D341Med (cell line): ENCODE measurements at regions not wholly inside any gene's neighbourhood (a gene's known extent, or its start where the extent isn't known, plus 50 kb on each side); places are given as distances from the start of the nearest gene placed in this dataset.

ENCODE experiments used
- DNase-seq: peaks from one replicate; pipeline ENCODE4 v3.0.0; 2012; ENCODE audit warnings: low spot score

DNA sequence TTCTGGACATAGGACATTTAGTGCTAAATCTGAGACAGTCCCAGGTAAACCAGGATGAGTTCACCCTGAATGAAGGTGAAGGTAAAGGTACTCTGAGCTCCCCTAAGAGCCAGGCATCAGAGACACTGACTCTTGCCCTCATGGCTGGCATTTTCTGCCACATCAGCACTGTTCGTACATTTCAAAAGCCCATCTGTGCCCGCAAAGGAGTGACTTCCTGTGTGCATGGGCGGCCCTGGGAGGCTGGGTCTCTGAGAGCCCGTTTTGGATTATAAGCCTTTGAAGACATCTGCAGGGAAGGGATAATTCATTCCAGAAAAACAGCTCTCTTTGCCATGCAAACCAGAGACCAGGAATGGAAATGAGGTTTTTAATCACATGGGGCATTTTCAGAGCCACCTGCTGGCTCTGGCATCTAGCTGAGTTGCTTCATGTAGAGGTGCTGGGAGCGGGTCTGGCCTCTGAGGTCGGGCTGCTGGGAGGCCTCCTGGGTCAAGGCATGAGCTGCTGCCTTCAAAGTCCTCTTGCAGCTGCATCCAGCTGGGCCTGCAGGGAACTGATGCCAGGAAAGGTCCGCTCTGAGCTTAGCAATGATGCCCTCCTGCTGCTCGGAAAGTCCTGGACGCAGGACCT is 348.3 kb downstream of the DHX35 start:
- DNase-seq: no peak

DNA sequence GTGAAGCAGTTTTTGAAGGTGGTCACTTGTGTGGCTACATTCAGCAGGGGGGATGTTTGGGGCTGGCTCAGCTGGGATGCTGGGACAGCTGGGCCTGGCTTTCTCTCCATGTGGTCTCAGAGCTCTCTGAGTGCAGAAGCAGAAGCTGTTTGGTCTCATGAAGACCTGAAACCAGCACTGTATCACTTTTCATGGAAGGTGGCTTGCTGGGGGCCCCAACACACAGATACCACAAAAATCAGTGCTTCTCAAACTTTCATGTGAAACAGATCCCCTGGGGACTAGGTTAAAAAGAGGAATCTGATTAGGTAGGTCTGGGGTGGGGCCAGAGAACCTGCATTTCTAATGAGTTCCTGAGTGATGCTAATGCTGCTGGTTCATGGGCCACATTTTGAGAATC is 347.3 kb downstream of the DHX35 start:
- DNase-seq: no peak

DNA sequence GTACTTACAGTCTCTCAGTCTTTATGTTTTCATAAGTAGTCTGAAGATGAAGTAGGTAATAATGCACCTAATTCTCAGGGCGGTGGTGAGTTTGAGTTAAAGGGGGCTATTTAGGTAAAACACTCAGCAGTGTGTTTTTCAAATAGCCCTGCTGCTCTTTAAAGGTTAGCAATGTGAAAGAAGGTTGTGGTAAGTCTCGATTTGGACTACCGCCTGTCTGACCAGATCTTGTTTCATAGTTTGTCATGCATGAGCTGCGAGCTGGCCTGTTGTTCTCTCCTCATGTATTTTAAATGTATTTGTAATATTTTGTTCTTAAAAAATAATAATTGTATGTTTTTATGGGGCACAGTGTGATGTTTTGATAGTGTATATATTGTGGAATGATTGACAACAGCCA is 340.2 kb downstream of the DHX35 start:
- DNase-seq: no peak

DNA sequence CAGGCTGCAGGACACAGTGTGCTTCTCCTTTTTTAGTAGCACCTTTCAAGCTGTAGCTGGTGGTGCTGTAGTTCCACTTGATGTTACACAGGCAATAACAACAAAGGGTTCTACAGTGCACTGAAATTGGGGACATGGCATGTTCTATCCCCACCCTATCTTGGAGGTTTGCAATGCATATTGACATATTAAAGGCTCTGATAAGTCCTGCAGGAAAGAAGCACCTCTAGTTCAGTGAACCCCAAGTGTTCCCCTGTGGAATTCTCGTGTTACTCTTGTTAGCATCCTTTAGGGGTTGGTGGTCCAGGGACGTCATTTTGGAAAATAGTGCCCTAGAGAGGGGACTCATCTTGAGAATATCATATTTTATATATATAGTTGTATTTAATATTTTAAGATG is 337.6 kb downstream of the DHX35 start:
- DNase-seq: no peak

DNA sequence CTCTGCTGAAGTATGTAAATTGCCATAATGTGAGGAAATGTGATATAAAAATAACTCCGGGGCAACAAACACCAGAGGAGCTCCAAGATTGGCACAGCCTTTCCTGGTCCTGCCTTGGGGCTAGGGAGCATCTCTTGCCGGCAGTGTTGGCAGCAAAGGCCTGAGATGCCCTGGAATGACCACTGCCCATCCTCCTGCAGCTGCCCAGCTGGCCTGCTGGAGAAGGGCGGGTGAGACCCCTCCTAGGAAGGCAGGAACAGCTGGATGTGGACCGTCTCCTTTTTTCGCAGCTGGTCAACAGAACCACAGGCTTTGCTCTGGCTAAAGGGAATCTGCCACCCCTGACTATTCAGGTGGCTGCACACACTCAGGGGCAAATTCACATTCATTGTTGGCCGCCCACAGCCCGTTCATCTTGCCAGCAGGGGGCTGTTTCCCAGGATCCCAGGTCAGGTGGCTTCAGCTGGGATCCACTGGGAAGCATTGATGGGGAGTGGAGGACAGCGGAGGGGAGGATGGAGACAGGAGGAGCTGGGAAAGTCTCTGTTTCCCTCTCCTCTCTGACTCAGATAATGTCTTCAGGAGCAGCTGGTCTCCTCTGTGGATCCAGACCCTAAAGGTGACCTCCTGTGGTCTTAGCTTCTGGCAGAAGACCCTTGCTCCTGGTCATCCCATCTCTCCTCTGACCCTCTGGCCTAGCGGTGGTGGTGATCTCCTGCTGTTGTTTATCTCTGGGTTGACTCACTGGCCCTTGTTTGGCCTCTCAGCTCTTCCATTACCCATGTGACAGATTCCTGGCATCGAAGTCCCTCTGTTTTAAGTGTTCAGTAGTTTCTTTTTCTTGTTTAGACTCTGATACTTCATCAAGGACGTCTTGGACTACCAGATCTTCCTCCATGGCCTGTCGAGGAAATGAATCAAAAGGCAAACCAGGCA is 336.7 kb downstream of the DHX35 start:
- DNase-seq: no peak

DNA sequence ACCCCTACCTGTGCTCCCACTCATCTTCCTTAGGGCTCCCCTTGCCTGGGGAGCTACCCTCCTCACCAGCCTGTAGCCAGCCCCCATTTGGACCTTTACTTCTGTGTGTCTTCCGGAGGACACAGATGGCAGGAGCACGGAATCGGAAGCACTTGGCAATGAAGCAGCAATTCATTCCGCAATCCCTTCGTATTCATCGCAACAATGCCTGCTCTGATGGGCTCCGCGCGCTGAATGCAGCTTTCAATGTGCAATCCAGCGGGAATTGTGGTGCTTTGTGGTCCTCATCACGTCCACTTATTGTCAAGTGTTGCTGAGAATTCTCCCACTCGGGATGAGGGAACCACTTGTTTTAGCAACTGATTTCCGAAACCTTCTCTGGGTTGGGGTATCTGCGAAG is 336.0 kb downstream of the DHX35 start:
- DNase-seq: no peak

DNA sequence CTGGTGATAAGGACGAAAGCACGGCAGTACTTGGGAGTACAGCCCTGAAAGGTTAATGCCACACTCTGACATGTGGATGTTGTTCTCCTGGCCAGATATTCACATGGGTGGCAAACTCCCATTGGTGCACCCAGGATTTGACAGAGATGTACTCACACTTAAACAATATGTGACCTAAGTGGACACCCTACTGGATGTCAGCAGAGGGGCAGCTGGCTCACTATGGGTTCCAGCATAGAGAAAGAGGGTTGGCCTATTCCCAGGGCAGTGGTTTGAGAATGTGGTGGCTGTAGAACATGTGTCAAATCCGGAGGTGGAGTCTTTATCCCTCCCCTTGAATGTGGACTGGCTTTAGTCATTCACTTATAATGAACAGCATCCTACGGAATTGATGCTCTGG is 333.2 kb downstream of the DHX35 start:
- DNase-seq: no peak

DNA sequence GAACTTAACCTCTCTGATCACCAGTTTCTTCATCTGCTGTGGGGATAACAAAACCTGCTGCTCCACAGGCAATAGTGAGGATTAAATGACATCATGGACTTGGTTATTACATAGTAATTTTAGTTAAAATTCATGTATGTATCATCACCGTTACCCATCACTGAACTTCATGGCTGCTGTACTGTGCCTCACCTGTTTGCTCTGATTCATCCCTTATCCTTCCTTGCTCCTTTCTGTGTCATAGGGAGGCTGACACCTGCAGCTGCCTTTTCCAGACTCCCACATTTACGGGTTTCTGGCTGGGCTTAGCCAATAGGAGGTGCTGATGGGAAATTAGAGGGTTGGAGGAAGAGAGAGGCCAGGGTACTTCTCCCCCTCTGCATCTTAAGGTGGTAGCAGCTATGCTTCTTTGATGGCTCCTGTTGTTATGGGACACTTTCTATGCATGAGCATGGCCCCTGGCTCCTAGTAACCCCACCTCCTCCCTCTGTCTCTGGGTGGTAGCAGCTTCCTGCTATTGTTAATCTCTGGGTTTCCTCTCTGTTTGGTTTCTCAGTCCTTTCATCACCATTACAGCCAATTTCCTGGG is 332.1 kb downstream of the DHX35 start:
- DNase-seq: no peak

DNA sequence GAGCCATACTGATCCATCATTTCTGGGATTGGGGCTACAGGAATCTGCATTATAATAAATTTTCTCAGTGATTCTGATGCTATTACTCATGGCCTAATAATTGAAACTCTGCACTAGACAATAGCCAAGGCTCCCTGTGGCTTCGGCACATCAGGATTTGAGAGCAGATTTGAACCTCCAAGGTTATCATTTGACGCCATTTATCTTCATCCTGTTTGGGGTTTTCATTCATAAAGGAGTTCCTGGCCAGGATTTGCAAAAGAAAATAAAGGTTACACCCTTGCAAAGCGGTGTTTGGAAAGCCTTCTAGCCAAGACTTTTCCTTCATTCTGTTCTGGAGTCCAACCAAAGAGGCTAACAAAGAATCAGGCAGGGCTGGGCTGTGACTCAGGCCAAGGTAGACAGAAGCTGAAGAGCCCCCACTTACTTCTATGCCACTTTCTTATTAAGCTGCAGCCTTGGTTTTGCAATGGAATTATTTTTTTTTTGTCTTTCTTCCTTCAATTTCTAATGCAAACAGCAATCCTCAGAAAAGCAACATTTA is 330.1 kb downstream of the DHX35 start:
- no peak for DNase-seq

DNA sequence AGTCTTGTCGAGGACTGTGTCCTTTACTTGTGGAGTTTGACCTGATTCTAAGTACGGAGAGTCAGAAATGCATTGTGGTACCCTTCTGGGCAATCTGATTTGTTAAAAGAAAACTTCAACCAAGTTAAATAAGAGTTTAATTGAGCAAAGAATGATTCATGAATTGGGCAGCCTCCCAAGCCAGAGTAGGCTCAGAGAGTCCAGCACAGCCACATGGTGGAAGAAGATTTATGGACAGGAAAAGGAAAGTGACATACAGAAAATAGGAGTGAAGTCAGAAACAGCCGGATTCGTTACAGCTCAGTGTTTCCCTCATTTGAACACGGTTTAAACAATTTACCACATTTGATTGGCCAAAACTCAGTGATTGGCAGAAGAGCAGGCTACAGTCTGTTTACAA is 329.2 kb downstream of the DHX35 start:
- DNase-seq: no peak

DNA sequence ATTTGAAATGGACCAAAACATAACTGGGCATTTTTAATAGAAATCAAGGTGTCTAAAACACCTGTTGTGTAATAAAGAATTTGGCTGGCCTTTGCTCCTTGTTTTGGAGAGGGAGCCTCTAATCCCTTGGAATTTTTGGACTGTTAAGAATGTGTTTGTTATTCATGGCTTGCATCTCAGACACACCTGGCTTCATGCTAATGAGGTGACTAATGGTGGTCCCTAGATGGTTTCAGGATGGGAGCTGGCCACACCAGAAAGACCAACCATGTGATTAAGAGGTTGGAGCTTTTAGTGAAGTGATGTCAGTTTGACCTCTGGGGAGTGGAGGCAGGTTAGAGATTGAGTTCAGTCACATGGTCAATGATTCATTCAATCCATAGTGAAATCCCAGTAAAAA is 328.4 kb downstream of the DHX35 start:
- DNase-seq: no peak

DNA sequence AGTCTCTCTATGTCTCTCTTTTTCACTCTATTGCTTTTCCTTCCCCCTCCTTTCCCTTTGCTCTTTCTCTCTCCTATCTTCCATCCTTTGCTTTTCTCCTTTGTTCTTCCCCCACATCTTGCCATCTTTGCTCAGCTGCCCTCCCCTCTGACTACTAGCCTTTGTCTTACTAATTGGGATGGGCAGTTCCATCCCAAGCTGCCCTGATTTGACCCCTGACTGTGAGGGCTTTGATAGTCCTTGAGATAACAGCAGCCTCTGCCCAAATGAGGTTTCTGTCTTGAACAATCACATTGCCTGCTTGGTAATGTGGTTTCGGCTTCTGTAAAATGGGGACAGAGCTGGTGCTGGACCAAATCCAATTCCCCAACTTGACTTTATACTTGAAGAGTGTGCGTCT is 327.7 kb downstream of the DHX35 start:
- DNase-seq: no peak

DNA sequence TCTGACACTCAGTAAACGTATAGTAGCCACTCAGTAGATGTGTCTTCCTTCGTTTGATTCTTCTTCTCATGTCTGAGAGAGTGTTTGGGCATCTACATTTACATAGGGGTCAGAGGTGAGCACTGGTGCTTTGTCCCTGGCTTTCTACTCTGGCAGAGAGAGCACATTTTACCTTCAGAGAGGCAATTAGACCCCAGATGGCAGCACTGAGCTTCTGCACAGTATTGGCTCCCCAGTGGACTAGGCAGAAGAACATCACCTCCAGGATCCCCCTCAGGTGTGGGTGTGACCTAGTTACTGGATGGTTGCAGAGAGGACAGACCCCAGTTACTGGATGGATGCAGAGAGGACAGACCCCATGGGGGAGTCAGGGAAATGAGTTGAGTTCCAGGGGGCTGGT is 327.2 kb downstream of the DHX35 start:
- no peak for DNase-seq

DNA sequence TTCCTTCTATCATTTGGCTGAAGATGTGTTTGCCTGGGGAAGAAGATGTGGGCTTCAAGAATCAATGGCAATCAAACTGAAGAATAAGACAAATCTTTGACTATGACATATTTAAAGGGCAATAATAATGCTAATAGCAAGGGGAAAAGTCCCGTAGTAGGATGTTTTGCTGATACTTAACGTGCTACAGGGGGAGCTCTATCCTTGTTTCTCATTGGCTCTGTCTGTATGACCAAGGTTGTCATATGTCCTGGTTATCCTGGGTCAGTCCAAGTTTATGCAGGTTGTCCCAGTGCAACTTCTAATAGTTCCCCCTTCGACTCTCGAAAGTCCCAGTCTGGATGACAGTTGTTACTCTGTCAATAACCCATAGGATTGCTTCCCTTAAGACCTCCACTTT is 321.3 kb downstream of the DHX35 start:
- no peak for DNase-seq

DNA sequence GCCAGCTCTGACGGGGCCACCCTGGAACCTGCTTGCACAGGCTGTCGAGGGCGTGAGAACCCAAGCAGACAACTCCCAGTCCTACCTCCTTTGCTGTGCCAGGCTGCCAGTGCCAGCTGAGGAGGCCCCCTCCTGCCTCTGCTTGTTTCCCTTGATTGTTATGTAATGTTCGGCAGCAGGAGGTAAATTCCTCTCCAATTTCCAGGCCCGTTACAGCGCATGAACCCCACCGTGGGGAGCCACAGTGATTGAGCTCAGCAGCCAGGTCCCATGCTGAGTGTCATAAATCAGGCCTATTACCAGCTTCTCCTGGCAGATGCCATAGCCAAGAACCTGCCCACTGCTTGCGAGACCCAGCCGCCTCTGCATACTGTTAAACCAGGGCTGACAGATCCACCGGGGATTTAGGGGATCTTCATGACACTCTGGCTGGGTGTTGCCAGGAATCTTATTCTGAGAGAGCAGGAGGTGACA is 320.5 kb downstream of the DHX35 start:
- DNase-seq: no peak

DNA sequence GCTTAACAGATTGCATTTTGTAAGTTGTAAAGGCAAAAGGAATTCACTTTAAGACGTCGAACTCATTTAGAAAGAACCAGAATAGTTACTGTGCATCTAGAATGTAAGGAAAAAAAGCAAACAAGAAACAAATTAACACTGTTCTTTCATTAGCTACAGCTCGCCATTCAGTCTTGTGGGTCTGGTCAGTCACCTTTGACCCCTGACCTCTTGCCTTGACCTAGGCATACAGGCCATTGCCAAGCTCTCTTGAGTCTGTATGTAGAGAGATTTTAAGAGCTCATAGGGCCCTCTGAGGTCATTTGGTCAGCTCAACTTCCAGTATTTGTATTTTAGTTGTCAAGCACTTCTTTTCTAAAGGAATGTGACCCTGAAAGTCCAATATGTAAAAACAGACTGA is 318.7 kb downstream of the DHX35 start:
- no peak for DNase-seq

DNA sequence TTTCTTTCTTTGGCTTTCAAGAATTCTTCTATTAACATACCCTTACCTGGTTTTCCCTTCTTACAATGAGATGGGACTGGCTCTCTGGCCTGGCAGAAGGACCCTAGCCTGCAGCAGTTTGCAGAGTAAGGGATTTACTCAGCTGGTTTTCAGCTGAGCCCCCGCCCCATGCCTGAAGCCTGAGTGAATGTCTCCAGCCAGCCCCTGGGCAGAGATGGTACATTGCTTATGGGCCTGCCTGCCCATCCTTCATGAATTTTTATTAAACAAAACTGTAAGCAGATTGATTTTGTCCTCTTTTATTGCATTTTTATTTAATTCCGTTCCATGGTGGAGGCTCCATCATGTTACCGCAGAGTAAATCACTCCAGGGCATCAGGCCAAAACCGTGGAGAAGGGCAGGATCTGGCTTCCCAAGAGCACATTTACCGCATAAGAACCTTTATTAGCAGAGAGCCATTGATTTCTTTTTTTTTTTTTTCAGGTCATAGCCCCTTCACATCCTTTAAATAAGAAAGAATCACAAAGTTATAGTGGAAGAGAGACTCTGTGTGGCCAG is 316.2 kb downstream of the DHX35 start:
- no peak for DNase-seq

DNA sequence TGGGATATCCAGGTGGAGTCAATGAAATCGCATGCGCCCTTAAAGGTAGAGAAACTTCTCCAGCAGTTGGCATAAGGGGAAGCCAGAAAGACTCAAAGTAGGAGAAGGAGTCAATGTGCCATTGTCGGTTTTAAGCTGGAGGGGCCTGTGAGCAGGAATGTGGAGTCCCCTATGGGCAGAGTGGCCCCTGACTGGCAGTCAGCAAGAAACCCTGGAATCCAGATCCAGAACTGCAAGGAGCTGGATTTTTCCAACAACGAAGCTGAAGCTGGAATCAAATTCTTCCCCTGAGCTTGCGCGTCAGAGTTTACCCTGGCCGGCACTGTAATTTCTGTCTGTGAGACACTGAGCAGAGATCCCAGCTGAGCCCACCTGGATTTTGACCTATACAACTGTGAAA is 315.0 kb downstream of the DHX35 start:
- no peak for DNase-seq

DNA sequence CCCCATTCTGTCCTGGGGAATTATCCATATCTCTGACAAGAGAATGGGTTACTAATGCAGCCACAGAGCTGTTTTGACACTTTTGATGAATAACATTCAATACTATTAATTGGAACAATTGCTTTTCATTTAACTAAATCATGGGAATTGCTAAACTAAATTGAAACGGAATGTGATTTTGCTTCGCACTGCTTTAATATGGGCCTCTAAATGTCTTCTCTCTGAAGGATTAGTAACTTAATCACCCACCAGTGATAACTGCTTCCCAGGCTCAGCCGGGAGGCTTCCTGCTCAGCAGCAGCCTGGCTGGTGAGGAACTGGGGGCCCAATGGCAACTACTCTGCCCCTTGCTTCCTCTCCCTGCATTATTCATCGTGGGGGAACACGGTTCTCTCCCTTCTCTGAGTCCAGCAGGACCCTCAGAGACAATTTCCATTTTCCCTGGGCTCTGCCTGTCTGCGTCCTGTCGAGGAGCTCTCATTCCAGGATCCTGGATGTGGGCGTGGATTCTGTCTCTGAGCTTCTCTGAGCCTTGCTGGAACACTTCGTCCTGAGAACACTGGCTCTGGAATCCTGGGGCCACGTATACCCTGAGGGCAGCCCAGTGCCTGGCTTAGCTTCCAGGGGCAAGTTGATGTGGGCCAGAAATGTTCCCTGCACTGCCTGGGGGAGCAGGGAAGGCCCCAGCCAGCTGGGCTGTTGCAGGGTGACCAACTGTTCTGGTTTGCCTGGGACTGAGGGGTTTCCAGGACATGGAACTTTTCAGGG is 308.9 kb downstream of the DHX35 start:
- no peak for DNase-seq

DNA sequence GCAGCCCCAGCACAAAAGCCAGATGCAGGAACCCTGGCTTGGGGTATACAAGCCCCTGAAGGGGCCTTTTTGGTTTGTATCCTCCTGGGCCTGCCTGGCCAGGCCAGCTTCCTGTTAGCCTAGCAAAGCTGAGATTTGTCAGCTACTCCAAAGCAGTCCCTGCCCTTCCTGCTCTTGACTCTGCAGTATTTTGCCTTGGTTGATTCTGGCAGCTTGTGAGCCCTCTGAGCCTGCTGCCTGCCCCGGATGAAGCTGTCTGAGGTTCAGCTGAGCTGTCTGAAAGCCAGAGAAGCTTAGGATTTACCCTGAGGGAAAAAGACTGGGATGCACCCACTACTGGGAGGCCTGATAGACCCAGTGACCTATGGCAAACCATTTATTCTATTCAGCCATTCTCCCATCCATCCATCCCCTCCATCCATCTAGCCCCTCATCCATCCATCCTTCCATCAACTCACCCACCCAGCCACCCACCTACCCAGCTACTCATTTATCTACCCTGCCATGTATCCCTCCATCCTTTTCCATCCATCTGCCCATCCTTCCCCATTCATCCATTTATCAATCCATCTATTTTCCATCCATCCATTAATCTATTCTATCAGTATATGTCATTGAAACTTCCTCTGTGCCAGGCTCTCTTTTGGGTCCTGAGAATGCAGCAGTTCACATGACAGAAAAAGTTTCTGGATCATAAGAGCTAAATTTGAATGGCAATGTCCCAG is 307.5 kb downstream of the DHX35 start:
- no peak for DNase-seq

DNA sequence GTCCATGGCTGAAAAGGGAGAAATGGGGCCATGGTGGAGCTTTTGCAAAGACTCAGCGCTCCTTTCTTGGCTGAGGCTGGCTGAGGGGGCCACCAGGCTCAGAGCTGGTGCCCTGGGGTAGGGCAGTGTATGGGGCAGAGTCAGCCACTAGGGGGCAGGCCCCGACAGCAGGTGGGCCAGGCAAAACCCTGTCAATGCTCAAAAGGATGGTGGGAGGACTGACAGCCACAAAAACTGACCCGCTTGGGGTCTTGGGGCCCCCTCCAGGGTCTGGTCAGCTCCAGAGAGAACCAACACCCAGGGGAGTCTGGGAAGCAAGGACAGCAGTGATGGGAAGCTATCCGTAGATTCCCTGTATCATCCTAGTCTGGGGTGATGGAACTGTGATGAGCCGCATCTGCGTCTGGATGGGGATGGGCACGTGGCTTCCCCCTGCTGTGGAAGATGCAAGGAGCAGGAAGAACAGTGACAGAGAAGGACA is 306.9 kb downstream of the DHX35 start:
- DNase-seq: peak; percentile 60
